NT2/D1 (cell line): ENCODE measurements at regions not wholly inside any gene's neighbourhood (a gene's known extent, or its start where the extent isn't known, plus 50 kb on each side); places are given as distances from the start of the nearest gene placed in this dataset.

Source experiments
- DNase-seq: peaks from one replicate; pipeline ENCODE4 v3.0.0-alpha.2; 2011; ENCODE audit warnings: low read depth, low spot score
- H3K27me3 ChIP-seq: 2 replicates; pipeline ENCODE4 v1.6.0; 2011; ENCODE audit warnings: mild to moderate bottlenecking; ENCODE audit not compliant: insufficient read length, insufficient read depth
- H3K36me3 ChIP-seq: 2 replicates; pipeline ENCODE4 v1.6.1; 2011; ENCODE audit warnings: mild to moderate bottlenecking, low read length, mixed read lengths; ENCODE audit not compliant: insufficient read depth, insufficient read length
- H3K4me1 ChIP-seq: 2 replicates; pipeline ENCODE4 v1.5.1; 2011; ENCODE audit not compliant: insufficient read depth, insufficient read length
- H3K4me3 ChIP-seq: 2 replicates; pipeline ENCODE4 v1.5.1; 2011; ENCODE audit warnings: low read depth; ENCODE audit not compliant: insufficient read length
- H3K9ac ChIP-seq: 2 replicates; pipeline ENCODE4 v1.6.0; 2011; ENCODE audit warnings: low read depth; ENCODE audit not compliant: insufficient read length
- H3K9me3 ChIP-seq: 2 replicates; pipeline ENCODE4 v1.5.1; 2011; ENCODE audit warnings: mild to moderate bottlenecking, low read length; ENCODE audit not compliant: insufficient read depth
- SUZ12 ChIP-seq: IDR thresholded peaks from 2 replicates; pipeline ENCODE4 v1.6.1; 2011; ENCODE audit not compliant: insufficient read length, insufficient read depth; ENCODE audit errors: extremely low read depth
- YY1 ChIP-seq: IDR thresholded peaks from 2 replicates; pipeline ENCODE4 v1.6.1; 2011; ENCODE audit not compliant: insufficient read length, insufficient read depth
- ZNF274 ChIP-seq: IDR thresholded peaks from 2 replicates; pipeline ENCODE4 v1.6.1; 2011; ENCODE audit warnings: mild to moderate bottlenecking, low read depth, low read length

- H3K27me3 ChIP-seq = no peaks in the 10 kb centered on the region
These were observed 384.2 kb downstream of the DSC3 start for GRCh38 chr18:30658306-30658705.

DNA sequence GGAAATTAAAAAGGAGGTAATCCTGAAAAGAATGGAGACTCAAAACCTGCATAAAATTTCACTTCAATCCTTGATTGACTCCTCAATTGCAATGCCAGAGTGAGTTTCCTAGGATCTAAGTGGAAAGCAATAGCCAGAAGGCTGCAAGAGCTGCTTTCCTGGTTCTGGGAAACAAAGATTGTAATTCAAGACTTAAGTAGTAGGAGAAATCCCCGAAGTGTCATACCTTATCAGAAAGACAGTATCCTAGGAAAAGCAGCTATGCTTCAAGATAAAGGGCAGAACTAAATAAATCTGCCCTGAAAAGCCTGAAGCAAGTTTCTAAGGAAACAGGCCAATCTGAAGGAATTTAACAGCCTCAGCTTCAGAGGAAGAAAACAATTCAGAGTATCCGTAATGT lies 390.2 kb downstream of the DSC3 start:
- H3K4me3 ChIP-seq = no peak overlapping the region
- no peak for DNase-seq
- TF ChIP-seq YY1 = no peak
- TF ChIP-seq SUZ12 = no peak
- TF ChIP-seq ZNF274 = no peak

More at GRCh38 chr18:30658306-30658705, 384.2 kb downstream of the DSC3 start:
- Histone ChIP-seq H3K36me3 (no peaks in the 10 kb centered on the region), H3K4me3 (no peak overlapping the region), H3K9ac (no peak overlapping the region), H3K9me3 (peaks cover 16% of the 10 kb centered on the region), H3K4me1 (no peaks in the 10 kb centered on the region)
- no peak for DNase-seq
- TF ChIP-seq ZNF274 (no peak), YY1 (no peak), SUZ12 (no peak)

GRCh38 chr18:30650499-30650898 lies 392.0 kb downstream of the DSC3 start:
- no peak overlapping the region for H3K4me3 ChIP-seq
- H3K9ac ChIP-seq = no peak overlapping the region
- H3K9me3 ChIP-seq = no peaks in the 10 kb centered on the region
- no peaks in the 10 kb centered on the region for H3K27me3 ChIP-seq
- H3K36me3 ChIP-seq = no peaks in the 10 kb centered on the region
- DNase-seq = no peak
- no peak for TF ChIP-seq SUZ12
- no peaks in the 10 kb centered on the region for H3K4me1 ChIP-seq

More for the DNA sequence above, 390.2 kb downstream of the DSC3 start:
- no peaks in the 10 kb centered on the region for H3K4me1 ChIP-seq
- no peaks in the 10 kb centered on the region for H3K36me3 ChIP-seq
- no peaks in the 10 kb centered on the region for H3K27me3 ChIP-seq
- H3K9me3 ChIP-seq = no peaks in the 10 kb centered on the region; the same call in 1 of the 2 replicates
- no peak overlapping the region for H3K9ac ChIP-seq

DNA sequence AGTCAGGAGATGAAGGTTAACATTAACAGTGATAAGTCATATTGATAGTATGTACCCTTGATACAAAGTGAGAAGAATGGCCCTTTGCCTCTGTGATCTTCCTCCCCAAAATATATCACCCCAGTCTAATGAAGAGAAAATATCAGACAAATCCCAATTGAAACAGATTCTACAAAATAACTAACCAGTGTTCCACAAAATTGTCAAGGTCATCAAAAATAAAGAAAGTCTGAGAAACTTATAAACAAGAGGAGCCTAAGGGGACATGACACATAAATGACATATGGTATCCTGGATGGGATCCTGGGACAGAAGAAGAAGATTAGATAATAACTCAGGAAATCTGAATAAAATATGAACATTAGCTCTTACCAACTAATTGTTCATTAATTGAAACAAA lies 398.4 kb downstream of the DSC3 start:
- TF ChIP-seq SUZ12 = no peak
- no peak for TF ChIP-seq ZNF274
- TF ChIP-seq YY1 = no peak
- no peak for DNase-seq
- Histone ChIP-seq H3K36me3 (no peaks in the 10 kb centered on the region), H3K9me3 (no peaks in the 10 kb centered on the region), H3K27me3 (no peaks in the 10 kb centered on the region), H3K4me1 (no peaks in the 10 kb centered on the region), H3K4me3 (no peak overlapping the region), H3K9ac (no peak overlapping the region)

DNA sequence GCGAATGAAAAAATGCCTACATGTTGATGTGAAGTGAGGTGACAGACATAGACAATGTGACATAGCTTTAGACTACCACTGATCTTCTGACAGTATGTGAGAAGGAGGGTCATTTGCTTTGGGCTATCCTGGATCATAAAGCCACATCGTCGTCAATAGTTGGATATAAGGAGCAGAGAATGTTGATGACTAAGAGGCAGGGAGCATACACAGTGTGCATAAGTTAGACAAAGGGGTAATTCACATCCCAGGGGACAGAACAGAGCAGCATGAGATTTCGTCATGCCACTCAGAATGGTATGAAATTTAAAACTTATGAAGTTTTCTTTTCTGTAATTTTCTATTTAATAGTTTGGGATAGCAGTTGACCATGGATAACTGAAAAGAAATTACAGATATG lies 403.2 kb downstream of the DSC3 start:
- Histone ChIP-seq H3K27me3 (no peaks in the 10 kb centered on the region), H3K4me1 (no peaks in the 10 kb centered on the region), H3K36me3 (no peaks in the 10 kb centered on the region), H3K9me3 (no peaks in the 10 kb centered on the region), H3K4me3 (no peak overlapping the region), H3K9ac (no peak overlapping the region)
- no peak for DNase-seq
- TF ChIP-seq ZNF274 (no peak), SUZ12 (no peak), YY1 (no peak)

- H3K9me3 ChIP-seq = peaks cover 13% of the 10 kb centered on the region; the same call in 1 of the 2 replicates
- no peak overlapping the region for H3K9ac ChIP-seq
These were observed 408.3 kb downstream of the DSC3 start for GRCh38 chr18:30634249-30634648.

DNA sequence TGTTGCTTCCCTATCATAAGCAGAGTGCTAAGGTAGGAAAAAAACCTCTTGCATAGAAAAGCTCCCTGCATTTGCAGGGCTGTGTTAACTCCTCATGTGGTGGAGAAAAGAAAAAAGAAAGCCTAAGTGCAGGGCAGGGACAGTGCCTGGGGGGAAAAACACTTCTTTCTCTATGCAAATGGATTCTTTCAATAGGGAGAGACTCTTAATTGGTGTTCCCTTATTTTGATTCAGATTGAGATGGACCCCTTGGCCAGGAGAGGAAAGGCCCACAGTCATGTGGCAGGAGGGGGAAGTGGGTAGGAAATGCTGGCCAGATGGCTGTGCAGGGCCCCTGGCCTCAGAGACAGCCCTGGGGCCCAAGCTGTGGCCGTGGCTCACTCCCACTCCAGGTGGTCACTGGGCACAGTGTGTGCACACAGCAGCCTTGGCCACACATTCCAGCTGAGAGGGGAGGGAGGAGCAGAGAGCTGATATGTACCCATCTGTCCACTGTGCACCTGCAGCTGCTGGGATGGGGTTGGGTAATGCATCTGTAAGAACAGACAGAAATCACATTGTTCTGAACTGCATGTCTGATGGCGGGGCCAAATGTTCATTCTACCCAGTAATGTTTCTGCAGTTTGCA lies 410.4 kb downstream of the DSC3 start:
- TF ChIP-seq ZNF274 (no peak), YY1 (no peak), SUZ12 (no peak)
- peak; percentile 69 for DNase-seq
- Histone ChIP-seq H3K9ac (no peak overlapping the region), H3K4me1 (peaks cover 6% of the 10 kb centered on the region), H3K36me3 (no peaks in the 10 kb centered on the region), H3K27me3 (peaks cover 7% of the 10 kb centered on the region), H3K4me3 (no peak overlapping the region), H3K9me3 (peaks cover 13% of the 10 kb centered on the region; the same call in 1 of the 2 replicates)

More at GRCh38 chr18:30634249-30634648, 408.3 kb downstream of the DSC3 start:
- no peak for DNase-seq
- Histone ChIP-seq H3K4me3 (no peak overlapping the region), H3K4me1 (peaks cover 6% of the 10 kb centered on the region), H3K36me3 (no peaks in the 10 kb centered on the region), H3K27me3 (peaks cover 7% of the 10 kb centered on the region)
- no peak for TF ChIP-seq ZNF274
- TF ChIP-seq YY1 = no peak
- TF ChIP-seq SUZ12 = no peak

DNA sequence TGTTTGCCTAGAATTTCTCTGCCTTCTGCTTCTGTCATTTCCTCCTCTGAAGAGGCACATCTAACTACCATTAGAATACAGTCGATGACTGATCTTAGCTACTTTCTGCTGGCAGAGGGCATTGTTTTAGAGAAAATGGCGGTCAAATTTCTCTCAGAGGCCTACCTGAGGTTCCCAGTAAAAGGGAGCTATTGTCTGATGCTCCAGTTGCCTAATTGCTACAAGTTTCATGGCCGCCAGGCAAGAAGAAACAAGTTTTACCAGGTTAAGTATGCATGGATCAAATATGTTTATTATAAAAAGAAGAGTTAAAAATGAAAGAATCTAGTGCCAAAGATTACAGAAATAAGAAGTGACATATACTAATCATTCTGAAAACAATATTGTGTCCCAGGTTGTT lies 416.6 kb downstream of the DSC3 start:
- Histone ChIP-seq H3K27me3 (no peaks in the 10 kb centered on the region), H3K4me1 (no peaks in the 10 kb centered on the region), H3K9ac (no peak overlapping the region), H3K9me3 (no peaks in the 10 kb centered on the region; the same call in 1 of the 2 replicates), H3K4me3 (no peak overlapping the region), H3K36me3 (no peaks in the 10 kb centered on the region)
- DNase-seq = no peak
- TF ChIP-seq SUZ12 = no peak
- TF ChIP-seq ZNF274 = no peak
- no peak for TF ChIP-seq YY1
